IMR-90 (cell line): ENCODE measurements at regions not wholly inside any gene's neighbourhood (a gene's known extent, or its start where the extent isn't known, plus 50 kb on each side); places are given as distances from the start of the nearest gene placed in this dataset.

ENCODE experiments used
- ATAC-seq: fragments of 200-7000 bp; cut with Tn5 transposase; 2 replicates; pipeline ENCODE4 v1.9.1; 2020; ENCODE audit warnings: low read depth, mild to moderate bottlenecking, moderate library complexity
- BruUV-seq: library from RNA; stranded (reverse); fragments of 400-500 nt; replicated peaks from 2 replicates; lab custom pipeline; 2021; lab: Mats Ljungman, UMichigan
- CTCF ChIA-PET: fragments of 300-600 bp; formaldehyde crosslinking; extraction: SDS; loops from one replicate; lab custom pipeline; 2021; ENCODE audit warnings: antibody characterized with exemption; lab: Yijun Ruan, JAX
- POLR2A ChIA-PET: fragments of 300-600 bp; sonication (Branson Sonifier 250); formaldehyde crosslinking; loops from one replicate; lab custom pipeline; 2022; ENCODE audit warnings: antibody characterized with exemption; ENCODE audit not compliant: unreplicated experiment; lab: Charles Lee
- DNase-seq: peaks from one replicate; pipeline ENCODE4 v3.0.0; 2013
- H2AFZ ChIP-seq: replicated peaks from 2 replicates; pipeline ENCODE3; 2013; ENCODE audit warnings: low read length, mild to moderate bottlenecking; ENCODE audit not compliant: poor library complexity
- H2AK5ac ChIP-seq: 2 replicates; pipeline ENCODE4 v1.6.1; 2013; ENCODE audit warnings: low read depth, low read length, inconsistent platforms
- H2AK9ac ChIP-seq: replicated peaks from 2 replicates; pipeline ENCODE3; 2013; ENCODE audit warnings: mild to moderate bottlenecking, low read depth, low read length, moderate library complexity; ENCODE audit not compliant: poor library complexity
- H2BK120ac ChIP-seq: 2 replicates; pipeline ENCODE4 v1.6.1; 2013; ENCODE audit warnings: low read depth, low read length, inconsistent platforms
- H2BK15ac ChIP-seq: 3 replicates; pipeline ENCODE4 v1.6.1; 2013; ENCODE audit warnings: low read depth, low read length, inconsistent platforms
- H2BK20ac ChIP-seq: 2 replicates; pipeline ENCODE4 v1.6.1; 2013; ENCODE audit warnings: low read depth, mild to moderate bottlenecking, inconsistent platforms, low read length, moderate library complexity
- H2BK5ac ChIP-seq: 2 replicates; pipeline ENCODE4 v1.6.1; 2013; ENCODE audit warnings: mild to moderate bottlenecking, low read depth, low read length, inconsistent platforms; ENCODE audit not compliant: poor library complexity, severe bottlenecking
- H3K14ac ChIP-seq: replicated peaks from 2 replicates; pipeline ENCODE4 v1.6.1; 2013; ENCODE audit warnings: low read depth, low read length, inconsistent platforms
- H3K18ac ChIP-seq: 2 replicates; pipeline ENCODE4 v1.6.1; 2013; ENCODE audit warnings: low read depth, low read length, control low read depth
- H3K23ac ChIP-seq: 2 replicates; pipeline ENCODE4 v1.6.1; 2013; ENCODE audit warnings: low read depth, low read length, inconsistent platforms
- H3K27ac ChIP-seq: 2 replicates; pipeline ENCODE4 v1.5.1; 2013; ENCODE audit warnings: mild to moderate bottlenecking, control low read depth, low read length; ENCODE audit not compliant: insufficient read depth
- H3K27me3 ChIP-seq: 2 replicates; pipeline ENCODE4 v1.6.1; 2013; ENCODE audit warnings: low read length; ENCODE audit not compliant: control insufficient read depth, insufficient read depth
- H3K36me3 ChIP-seq: 2 replicates; pipeline ENCODE4 v1.6.1; 2013; ENCODE audit warnings: low read length, mixed read lengths; ENCODE audit not compliant: control insufficient read depth, insufficient read depth
- H3K4ac ChIP-seq: 2 replicates; pipeline ENCODE4 v1.6.1; 2013; ENCODE audit warnings: low read depth, low read length, inconsistent platforms
- H3K4me1 ChIP-seq: 2 replicates; pipeline ENCODE4 v1.6.1; 2013; ENCODE audit warnings: low read length, mixed read lengths; ENCODE audit not compliant: control insufficient read depth, insufficient read depth
- H3K4me2 ChIP-seq: 2 replicates; pipeline ENCODE4 v1.6.1; 2013; ENCODE audit warnings: low read depth, mild to moderate bottlenecking, control low read depth, low read length, moderate library complexity
- H3K4me3 ChIP-seq: 2 replicates; pipeline ENCODE4 v1.5.1; 2013; ENCODE audit warnings: low read depth, mild to moderate bottlenecking, control low read depth, low read length, moderate library complexity; ENCODE audit not compliant: insufficient read depth
- H3K56ac ChIP-seq: 2 replicates; pipeline ENCODE4 v1.6.1; 2013; ENCODE audit warnings: low read length, inconsistent platforms; ENCODE audit not compliant: insufficient read depth; ENCODE audit errors: extremely low read depth
- H3K79me1 ChIP-seq, 2 experiments: 2 replicates each; pipeline ENCODE4 v1.6.1; 2013; ENCODE audit warnings: low read length in 2 of 2, inconsistent platforms in 1 of 2, low read depth in 1 of 2
- H3K9ac ChIP-seq: 2 replicates; pipeline ENCODE4 v1.6.1; 2013; ENCODE audit warnings: low read depth, low read length, control low read depth
- H3K9me1 ChIP-seq: 2 replicates; pipeline ENCODE4 v1.6.1; 2013; ENCODE audit warnings: low read length, inconsistent platforms; ENCODE audit not compliant: insufficient read depth
- H3K9me3 ChIP-seq: 2 replicates; pipeline ENCODE4 v1.6.1; 2013; ENCODE audit warnings: low read length; ENCODE audit not compliant: control insufficient read depth, insufficient read depth
- H4K20me1 ChIP-seq: 2 replicates; pipeline ENCODE4 v1.6.1; 2013; ENCODE audit warnings: low read length, inconsistent platforms; ENCODE audit not compliant: insufficient read depth
- H4K5ac ChIP-seq: 2 replicates; pipeline ENCODE4 v1.6.1; 2013; ENCODE audit warnings: mild to moderate bottlenecking, low read depth, low read length, control low read depth
- H4K8ac ChIP-seq, 2 experiments: 2 replicates each; pipeline ENCODE4 v1.6.1; 2013; ENCODE audit warnings: low read depth in 2 of 2, low read length in 2 of 2, control low read depth in 1 of 2, inconsistent platforms in 1 of 2
- H4K91ac ChIP-seq: 2 replicates; pipeline ENCODE4 v1.6.1; 2013; ENCODE audit warnings: low read depth, low read length, inconsistent platforms; ENCODE audit not compliant: insufficient read depth
- BHLHE40 ChIP-seq: fragments of 150-350 bp; IDR thresholded peaks from 2 replicates; pipeline ENCODE4 v1.6.1; 2016; ENCODE audit warnings: mild to moderate bottlenecking, low read depth, low read length
- CEBPB ChIP-seq: IDR thresholded peaks from 2 replicates; pipeline ENCODE4 v1.6.1; 2012; ENCODE audit warnings: low read depth, low read length, improper control_type of control experiment
- CHD1 ChIP-seq: IDR thresholded peaks from 2 replicates; pipeline ENCODE4 v1.6.1; 2012; ENCODE audit warnings: low read depth, low read length, improper control_type of control experiment
- FOS ChIP-seq: fragments of 150-350 bp; IDR thresholded peaks from 2 replicates; pipeline ENCODE4 v1.6.1; 2016; ENCODE audit warnings: low read depth, low read length
- MAFK ChIP-seq: IDR thresholded peaks from 2 replicates; pipeline ENCODE4 v1.6.1; 2012; ENCODE audit warnings: low read depth, low read length, improper control_type of control experiment
- MAZ ChIP-seq: IDR thresholded peaks from 2 replicates; pipeline ENCODE4 v1.6.1; 2012; ENCODE audit warnings: low read depth, mild to moderate bottlenecking, low read length, improper control_type of control experiment, moderate library complexity, borderline replicate concordance
- MXI1 ChIP-seq: IDR thresholded peaks from 2 replicates; pipeline ENCODE4 v1.6.1; 2012; ENCODE audit warnings: low read depth, mild to moderate bottlenecking, low read length, moderate library complexity, borderline replicate concordance
- NFE2L2 ChIP-seq: fragments of 150-350 bp; IDR thresholded peaks from 2 replicates; pipeline ENCODE4 v1.6.1; 2016; ENCODE audit warnings: low read depth, mild to moderate bottlenecking, low read length
- POLR2A ChIP-seq: IDR thresholded peaks from 2 replicates; pipeline ENCODE4 v1.6.1; 2012; ENCODE audit warnings: mild to moderate bottlenecking, low read depth, low read length
- RAD21 ChIP-seq: IDR thresholded peaks from 2 replicates; pipeline ENCODE4 v1.6.1; 2012; ENCODE audit warnings: low read length, improper control_type of control experiment
- RCOR1 ChIP-seq: IDR thresholded peaks from 2 replicates; pipeline ENCODE4 v1.6.1; 2012; ENCODE audit warnings: mild to moderate bottlenecking, low read length, improper control_type of control experiment; ENCODE audit not compliant: insufficient replicate concordance
- RFX5 ChIP-seq: IDR thresholded peaks from 2 replicates; pipeline ENCODE4 v1.8.0; 2012; ENCODE audit warnings: low read depth, mild to moderate bottlenecking, low read length, moderate library complexity
- SMC3 ChIP-seq: fragments of 150-350 bp; IDR thresholded peaks from 2 replicates; pipeline ENCODE4 v1.6.1; 2016; ENCODE audit warnings: low read depth, mild to moderate bottlenecking, antibody characterized with exemption, low read length, moderate library complexity
- WGBS, 2 experiments: methylation state at CpG; one replicate each; pipeline versions ENCODE4 v1.1.5 to v1.1.7; 2013; ENCODE audit warnings: missing lambda C conversion rate in 2 of 2; ENCODE audit not compliant: insufficient read length in 1 of 2; ENCODE audit errors: extremely low coverage in 2 of 2; 5-methylcytosine and 5-hydroxymethylcytosine counted together
- dilution Hi-C: fragments of 300-500 bp; cut with HindIII; formaldehyde crosslinking; loops from one replicate; pipeline ENCODE4 v1.14.3; 2018; ENCODE audit warnings: low sequenced_read_pairs; ENCODE audit not compliant: unreplicated experiment
- in situ Hi-C: fragments of 300-500 bp; cut with MboI; formaldehyde crosslinking; loops from 3 replicates; pipeline ENCODE4 v1.14.3; 2019; ENCODE audit warnings: low sequenced_read_pairs, inconsistent platforms, mixed read lengths
- intact Hi-C: fragments of 100-400 bp; cut with micrococcal nuclease; formaldehyde crosslinking; loops from 2 replicates; pipeline ENCODE4 v1.10.0; 2022
- TF ChIP-seq, protein P1 (sequence below): fragments of 150-350 bp; IDR thresholded peaks from 2 replicates; pipeline ENCODE4 v1.6.1; 2017; ENCODE audit warnings: mild to moderate bottlenecking, antibody characterized with exemption, low read length, low read depth
- TF ChIP-seq, protein P2 (sequence below): fragments of 150-350 bp; IDR thresholded peaks from 2 replicates; pipeline ENCODE4 v1.6.1; 2016; ENCODE audit warnings: low read depth, mild to moderate bottlenecking, low read length, moderate library complexity, borderline replicate concordance
- TF ChIP-seq, protein P3 (sequence below): conservative IDR thresholded peaks from 2 replicates; pipeline ENCODE4 v1.5.1; 2012; ENCODE audit warnings: mild to moderate bottlenecking, low read depth, low read length, improper control_type of control experiment

DNA sequence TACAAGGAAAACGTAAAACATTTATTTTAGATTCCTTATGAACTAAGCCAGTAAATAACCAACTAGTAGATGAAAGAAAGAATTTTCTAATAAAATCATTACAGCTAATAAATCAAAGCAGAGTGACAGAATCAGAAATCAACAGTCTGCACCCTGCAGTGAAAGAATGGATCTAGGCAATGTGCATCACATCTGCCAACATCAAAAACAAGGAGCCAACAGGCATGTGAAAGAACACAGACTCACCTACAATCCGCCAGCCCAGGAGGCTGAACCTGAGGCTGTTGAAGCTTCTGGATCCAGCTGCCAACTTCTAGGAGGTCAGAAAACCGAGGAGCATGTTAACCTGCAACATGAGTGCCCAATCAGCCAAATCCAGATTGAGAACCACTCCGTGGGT lies 196.3 kb downstream of the SETD4 start:
- ChIA-PET POLR2A (no interaction called here), CTCF (interaction anchor here (0.6 kb wide), 1 partner anchor 24 kb away, joined by 7 read pairs; no protein-coding TSS in a partner anchor)
- H3K9me3 ChIP-seq: no peaks in the 10 kb centered on the region
- no peak overlapping the region for H2BK120ac ChIP-seq
- H3K27me3 ChIP-seq: peaks cover 11% of the 10 kb centered on the region
- no peak overlapping the region for H2BK5ac ChIP-seq
- H4K91ac ChIP-seq: no peak overlapping the region
- no peak overlapping the region for H3K4me3 ChIP-seq
- no peak overlapping the region for H3K56ac ChIP-seq
- no peak for TF ChIP-seq RFX5
- TF ChIP-seq, protein P1, sequence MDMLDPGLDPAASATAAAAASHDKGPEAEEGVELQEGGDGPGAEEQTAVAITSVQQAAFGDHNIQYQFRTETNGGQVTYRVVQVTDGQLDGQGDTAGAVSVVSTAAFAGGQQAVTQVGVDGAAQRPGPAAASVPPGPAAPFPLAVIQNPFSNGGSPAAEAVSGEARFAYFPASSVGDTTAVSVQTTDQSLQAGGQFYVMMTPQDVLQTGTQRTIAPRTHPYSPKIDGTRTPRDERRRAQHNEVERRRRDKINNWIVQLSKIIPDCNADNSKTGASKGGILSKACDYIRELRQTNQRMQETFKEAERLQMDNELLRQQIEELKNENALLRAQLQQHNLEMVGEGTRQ: no peak
- no peak for TF ChIP-seq MAFK
- TF ChIP-seq, protein P2, sequence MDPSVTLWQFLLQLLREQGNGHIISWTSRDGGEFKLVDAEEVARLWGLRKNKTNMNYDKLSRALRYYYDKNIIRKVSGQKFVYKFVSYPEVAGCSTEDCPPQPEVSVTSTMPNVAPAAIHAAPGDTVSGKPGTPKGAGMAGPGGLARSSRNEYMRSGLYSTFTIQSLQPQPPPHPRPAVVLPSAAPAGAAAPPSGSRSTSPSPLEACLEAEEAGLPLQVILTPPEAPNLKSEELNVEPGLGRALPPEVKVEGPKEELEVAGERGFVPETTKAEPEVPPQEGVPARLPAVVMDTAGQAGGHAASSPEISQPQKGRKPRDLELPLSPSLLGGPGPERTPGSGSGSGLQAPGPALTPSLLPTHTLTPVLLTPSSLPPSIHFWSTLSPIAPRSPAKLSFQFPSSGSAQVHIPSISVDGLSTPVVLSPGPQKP: no peak
- TF ChIP-seq RAD21: no peak
- no peak for TF ChIP-seq MAZ
- no peak for TF ChIP-seq FOS
- no peak for TF ChIP-seq RCOR1
- TF ChIP-seq, protein P3, sequence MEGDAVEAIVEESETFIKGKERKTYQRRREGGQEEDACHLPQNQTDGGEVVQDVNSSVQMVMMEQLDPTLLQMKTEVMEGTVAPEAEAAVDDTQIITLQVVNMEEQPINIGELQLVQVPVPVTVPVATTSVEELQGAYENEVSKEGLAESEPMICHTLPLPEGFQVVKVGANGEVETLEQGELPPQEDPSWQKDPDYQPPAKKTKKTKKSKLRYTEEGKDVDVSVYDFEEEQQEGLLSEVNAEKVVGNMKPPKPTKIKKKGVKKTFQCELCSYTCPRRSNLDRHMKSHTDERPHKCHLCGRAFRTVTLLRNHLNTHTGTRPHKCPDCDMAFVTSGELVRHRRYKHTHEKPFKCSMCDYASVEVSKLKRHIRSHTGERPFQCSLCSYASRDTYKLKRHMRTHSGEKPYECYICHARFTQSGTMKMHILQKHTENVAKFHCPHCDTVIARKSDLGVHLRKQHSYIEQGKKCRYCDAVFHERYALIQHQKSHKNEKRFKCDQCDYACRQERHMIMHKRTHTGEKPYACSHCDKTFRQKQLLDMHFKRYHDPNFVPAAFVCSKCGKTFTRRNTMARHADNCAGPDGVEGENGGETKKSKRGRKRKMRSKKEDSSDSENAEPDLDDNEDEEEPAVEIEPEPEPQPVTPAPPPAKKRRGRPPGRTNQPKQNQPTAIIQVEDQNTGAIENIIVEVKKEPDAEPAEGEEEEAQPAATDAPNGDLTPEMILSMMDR: no peak
- TF ChIP-seq MXI1: no peak
- TF ChIP-seq CEBPB: no peak
- TF ChIP-seq SMC3: no peak
- TF ChIP-seq NFE2L2: no peak
- TF ChIP-seq BHLHE40: no peak
- TF ChIP-seq CHD1: no peak
- no peak for TF ChIP-seq POLR2A
- dilution Hi-C loops (no loop called here), intact Hi-C loops (no loop called here), in situ Hi-C loops (no loop called here)
- H4K8ac ChIP-seq: no peak overlapping the region
- 33% methylated on average over 1 of the region's 4 CpGs; no CpG with 5 or more reads in 1 of the 2 experiments for WGBS, 2 experiments
- no peak overlapping the region for H3K18ac ChIP-seq
- no peaks in the 10 kb centered on the region for H3K4me1 ChIP-seq
- H2BK15ac ChIP-seq: no peak overlapping the region
- no peak overlapping the region for H3K23ac ChIP-seq
- H3K4me2 ChIP-seq: no peak overlapping the region
- H3K79me1 ChIP-seq: no peaks in the 10 kb centered on the region
- no peak overlapping the region for H3K14ac ChIP-seq
- ATAC-seq (no peak), DNase-seq (no peak)
- no peak overlapping the region for H2AFZ ChIP-seq
- no peak overlapping the region for H2AK5ac ChIP-seq
- no peak overlapping the region for H3K4ac ChIP-seq
- H3K9ac ChIP-seq: no peak overlapping the region
- H2BK20ac ChIP-seq: no peak overlapping the region
- no peak overlapping the region for H2AK9ac ChIP-seq
- H4K20me1 ChIP-seq: no peaks in the 10 kb centered on the region
- no peaks in the 10 kb centered on the region for H3K9me1 ChIP-seq
- no peak overlapping the region for H4K5ac ChIP-seq
- BruUV-seq: no TSS peak
- no peak overlapping the region for H3K27ac ChIP-seq
- H3K36me3 ChIP-seq: no peaks in the 10 kb centered on the region
